Parathyroid adenoma (tissue), 2 donors: ENCODE measurements at regions not wholly inside any gene's neighbourhood (a gene's known extent, or its start where the extent isn't known, plus 50 kb on each side); places are given as distances from the start of the nearest gene placed in this dataset.

Source experiments
- H2AFZ ChIP-seq: fragments of 300-600 bp; sonication (generic); one replicate; pipeline ENCODE4 v1.7.0; 2017; ENCODE audit warnings: antibody characterized with exemption, mild to moderate bottlenecking
- H3K27ac ChIP-seq: fragments of 300-600 bp; sonication (generic); one replicate; pipeline ENCODE4 v1.7.0; 2017
- H3K27me3 ChIP-seq: fragments of 300-600 bp; sonication (generic); one replicate; pipeline ENCODE4 v1.7.0; 2017; ENCODE audit warnings: low read length; ENCODE audit not compliant: control insufficient read depth, insufficient read depth
- H3K36me3 ChIP-seq: fragments of 300-600 bp; sonication (generic); one replicate; pipeline ENCODE4 v1.7.0; 2017; ENCODE audit warnings: low read length; ENCODE audit not compliant: control insufficient read depth, insufficient read depth
- H3K4me1 ChIP-seq: fragments of 300-600 bp; sonication (generic); one replicate; pipeline ENCODE4 v1.7.0; 2017; ENCODE audit warnings: control low read depth
- H3K4me2 ChIP-seq: fragments of 300-600 bp; sonication (generic); one replicate; pipeline ENCODE4 v1.7.0; 2017; ENCODE audit warnings: low read length
- H3K4me3 ChIP-seq: fragments of 300-600 bp; sonication (generic); one replicate; pipeline ENCODE4 v1.7.0; 2017; ENCODE audit warnings: low read depth, low read length
- H3K79me2 ChIP-seq: fragments of 300-600 bp; sonication (generic); one replicate; pipeline ENCODE4 v1.7.0; 2017; ENCODE audit warnings: control low read depth
- H3K9ac ChIP-seq: fragments of 300-600 bp; sonication (generic); one replicate; pipeline ENCODE4 v1.7.0; 2017; ENCODE audit warnings: mild to moderate bottlenecking
- H3K9me3 ChIP-seq: fragments of 300-600 bp; sonication (generic); one replicate; pipeline ENCODE4 v1.7.0; 2017; ENCODE audit warnings: low read length; ENCODE audit not compliant: control insufficient read depth
- TF ChIP-seq, protein P1 (sequence below): fragments of 300-600 bp; sonication (generic); IDR thresholded peaks from one replicate; pipeline ENCODE4 v1.7.0; 2017; ENCODE audit warnings: antibody characterized with exemption, mild to moderate bottlenecking
- donor health status: primary hyperparathyroidism.

DNA sequence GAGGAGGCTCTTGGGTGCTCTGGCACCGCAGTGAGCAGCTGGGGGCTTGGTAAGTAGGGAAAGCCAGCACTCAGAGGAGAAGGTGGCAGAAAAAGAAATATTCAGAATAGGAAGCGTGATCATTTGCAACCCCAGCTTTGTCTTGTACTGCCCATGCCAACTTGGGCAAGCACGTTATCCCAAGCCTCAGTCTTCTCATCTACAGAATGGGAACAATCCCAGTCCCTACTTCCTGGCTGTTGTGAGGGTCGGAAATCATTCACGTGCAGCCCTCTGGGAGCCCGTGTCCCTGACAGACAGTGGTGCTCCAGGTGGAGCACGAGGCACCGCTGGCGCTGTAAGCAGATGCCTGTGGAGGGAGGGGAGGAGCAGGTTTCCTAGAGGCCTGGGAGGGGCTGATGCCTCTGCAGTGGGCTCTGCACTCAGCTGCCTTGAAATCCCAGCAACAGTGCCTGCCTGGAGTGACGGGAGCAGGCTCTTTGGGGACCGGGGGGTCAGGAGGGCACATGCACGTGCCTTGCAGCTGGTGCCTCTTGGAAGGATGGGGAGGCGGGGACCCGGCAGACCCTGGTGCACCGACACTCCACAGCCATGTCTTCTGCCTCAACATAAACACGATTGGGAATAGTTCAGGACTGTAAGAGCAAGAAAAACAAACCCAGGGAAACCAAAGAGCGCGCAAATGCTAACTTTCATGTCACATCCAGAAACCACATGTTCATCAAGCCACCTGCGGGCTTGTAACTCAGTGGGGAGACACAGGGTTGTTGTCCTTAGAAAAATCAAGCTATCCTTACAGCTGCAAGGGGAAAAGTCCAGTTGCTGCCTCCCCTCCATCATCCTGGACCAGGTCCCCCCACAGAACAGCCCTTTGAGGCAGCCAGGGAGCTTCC, 86.5 kb upstream of the DIO3 start:
- Histone ChIP-seq H3K9me3 (no peaks in the 10 kb centered on the region), H3K4me1 (no peaks in the 10 kb centered on the region), H3K36me3 (no peaks in the 10 kb centered on the region), H3K4me3 (no peak overlapping the region), H3K27me3 (no peaks in the 10 kb centered on the region), H3K27ac (no peak overlapping the region), H3K9ac (no peak overlapping the region), H3K79me2 (no peaks in the 10 kb centered on the region), H3K4me2 (no peak overlapping the region), H2AFZ (no peak overlapping the region)
- TF ChIP-seq, protein P1, sequence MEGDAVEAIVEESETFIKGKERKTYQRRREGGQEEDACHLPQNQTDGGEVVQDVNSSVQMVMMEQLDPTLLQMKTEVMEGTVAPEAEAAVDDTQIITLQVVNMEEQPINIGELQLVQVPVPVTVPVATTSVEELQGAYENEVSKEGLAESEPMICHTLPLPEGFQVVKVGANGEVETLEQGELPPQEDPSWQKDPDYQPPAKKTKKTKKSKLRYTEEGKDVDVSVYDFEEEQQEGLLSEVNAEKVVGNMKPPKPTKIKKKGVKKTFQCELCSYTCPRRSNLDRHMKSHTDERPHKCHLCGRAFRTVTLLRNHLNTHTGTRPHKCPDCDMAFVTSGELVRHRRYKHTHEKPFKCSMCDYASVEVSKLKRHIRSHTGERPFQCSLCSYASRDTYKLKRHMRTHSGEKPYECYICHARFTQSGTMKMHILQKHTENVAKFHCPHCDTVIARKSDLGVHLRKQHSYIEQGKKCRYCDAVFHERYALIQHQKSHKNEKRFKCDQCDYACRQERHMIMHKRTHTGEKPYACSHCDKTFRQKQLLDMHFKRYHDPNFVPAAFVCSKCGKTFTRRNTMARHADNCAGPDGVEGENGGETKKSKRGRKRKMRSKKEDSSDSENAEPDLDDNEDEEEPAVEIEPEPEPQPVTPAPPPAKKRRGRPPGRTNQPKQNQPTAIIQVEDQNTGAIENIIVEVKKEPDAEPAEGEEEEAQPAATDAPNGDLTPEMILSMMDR = no peak

DNA sequence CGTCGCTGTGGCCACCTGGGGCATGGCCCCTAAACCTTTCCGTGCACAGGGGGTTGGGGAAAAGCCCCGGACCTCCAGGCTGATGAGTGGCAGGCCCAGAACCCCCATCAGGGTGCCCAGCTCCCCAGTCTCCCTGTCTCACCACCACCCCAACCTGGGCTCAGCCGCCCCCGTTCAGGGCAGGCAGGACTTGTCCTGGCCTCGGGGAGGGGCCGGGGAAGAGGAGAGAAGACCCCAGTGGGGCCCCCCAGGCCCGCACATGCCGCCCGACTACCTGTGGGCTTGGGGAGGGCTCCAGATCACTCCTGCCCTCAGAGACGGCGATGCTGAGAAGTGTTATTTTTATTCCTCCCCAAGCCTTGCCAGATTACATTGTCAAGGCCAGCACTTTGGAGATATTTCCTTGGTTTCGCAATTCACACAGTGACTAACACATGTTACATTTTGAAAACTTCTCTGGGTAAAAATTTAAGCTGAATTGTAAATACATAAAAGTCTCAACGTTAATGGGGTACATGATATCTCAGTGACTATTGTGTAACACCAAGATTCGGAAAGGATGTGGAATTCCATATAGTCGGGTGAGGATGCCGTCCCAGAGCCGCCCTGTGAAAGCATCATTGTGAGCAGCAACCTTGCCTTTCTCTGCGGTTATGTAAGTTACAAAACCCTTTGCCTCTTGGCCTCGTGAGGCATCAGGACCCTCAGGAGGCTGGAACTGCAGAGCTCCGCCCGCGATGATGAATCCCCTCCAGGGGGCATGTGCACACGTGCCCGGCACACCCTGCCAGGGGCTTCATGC, 85.6 kb upstream of the DIO3 start:
- Histone ChIP-seq H2AFZ (no peak overlapping the region), H3K36me3 (no peaks in the 10 kb centered on the region), H3K27ac (no peak overlapping the region), H3K79me2 (no peaks in the 10 kb centered on the region), H3K4me2 (no peak overlapping the region), H3K27me3 (no peaks in the 10 kb centered on the region), H3K9ac (no peak overlapping the region), H3K4me1 (no peaks in the 10 kb centered on the region), H3K9me3 (no peaks in the 10 kb centered on the region), H3K4me3 (no peak overlapping the region)
- TF ChIP-seq, protein P1 = no peak

- Histone ChIP-seq H3K27ac (no peak overlapping the region), H3K9me3 (no peaks in the 10 kb centered on the region), H2AFZ (peak overlapping the region; percentile 33), H3K9ac (no peak overlapping the region), H3K36me3 (no peaks in the 10 kb centered on the region), H3K4me2 (no peak overlapping the region), H3K4me1 (no peaks in the 10 kb centered on the region), H3K4me3 (no peak overlapping the region), H3K79me2 (no peaks in the 10 kb centered on the region), H3K27me3 (no peaks in the 10 kb centered on the region)
- TF ChIP-seq, protein P1 = no peak
These were observed 84.9 kb upstream of the DIO3 start for GRCh38 chr14:101476258-101476915.

GRCh38 chr14:101476916-101477553, 84.3 kb upstream of the DIO3 start:
- no peaks in the 10 kb centered on the region for H3K9me3 ChIP-seq
- no peaks in the 10 kb centered on the region for H3K36me3 ChIP-seq
- H3K9ac ChIP-seq = no peak overlapping the region
- no peak overlapping the region for H3K27ac ChIP-seq
- H3K4me1 ChIP-seq = no peaks in the 10 kb centered on the region
- peak overlapping the region; percentile 33 for H2AFZ ChIP-seq
- H3K79me2 ChIP-seq = no peaks in the 10 kb centered on the region
- TF ChIP-seq, protein P1 = no peak
- H3K27me3 ChIP-seq = no peaks in the 10 kb centered on the region
- no peak overlapping the region for H3K4me2 ChIP-seq
- H3K4me3 ChIP-seq = no peak overlapping the region
